Common myeloid progenitor, CD34-positive (primary cell): ENCODE measurements at regions not wholly inside any gene's neighbourhood (a gene's known extent, or its start where the extent isn't known, plus 50 kb on each side); places are given as distances from the start of the nearest gene placed in this dataset.

ENCODE experiments used
- CTCF ChIA-PET: fragments of 350-600 bp; sonication (Branson Sonifier 250); formaldehyde crosslinking; loops from one replicate; lab custom pipeline; 2021; ENCODE audit warnings: antibody characterized with exemption; lab: Charles Lee
- POLR2A ChIA-PET: fragments of 350-600 bp; sonication (Branson Sonifier 250); formaldehyde crosslinking; loops from one replicate; lab custom pipeline; 2021; ENCODE audit warnings: antibody characterized with exemption; lab: Charles Lee
- DNase-seq, 3 donors: peaks; one replicate each; pipeline versions ENCODE4 v3.0.0 to v3.0.0-alpha.2; 2013
- H3K27ac ChIP-seq, 2 experiments: 1 replicate in 1 of 2; 2 replicates in 1 of 2; pipeline ENCODE4 v1.7.0; 2013; ENCODE audit warnings: inconsistent platforms in 2 of 2, low read length in 2 of 2, mild to moderate bottlenecking in 2 of 2, low read depth in 1 of 2, moderate library complexity in 1 of 2; ENCODE audit not compliant: severe bottlenecking in 2 of 2, insufficient read depth in 1 of 2, poor library complexity in 1 of 2
- H3K27me3 ChIP-seq, 5 experiments: replicated peaks in 2 of 5; 1 replicate in 3 of 5; 2 replicates in 2 of 5; pipeline versions ENCODE4 v1.6.1 to v1.7.0; 2013; ENCODE audit warnings: low read length in 4 of 5, mild to moderate bottlenecking in 2 of 5, moderate library complexity in 2 of 5, inconsistent platforms in 1 of 5; ENCODE audit not compliant: insufficient read depth in 5 of 5, control insufficient read depth in 4 of 5
- H3K36me3 ChIP-seq, 4 experiments: 1 replicate in 2 of 4; 2 replicates in 2 of 4; pipeline versions ENCODE4 v1.6.1 to v1.7.0; 2013; ENCODE audit warnings: low read length in 3 of 4, control low read depth in 1 of 4, mild to moderate bottlenecking in 1 of 4; ENCODE audit not compliant: control insufficient read depth in 4 of 4, insufficient read depth in 4 of 4
- H3K4me1 ChIP-seq, 4 experiments: 1 replicate in 3 of 4; 2 replicates in 1 of 4; pipeline versions ENCODE4 v1.6.1 to v1.7.1; 2013; ENCODE audit warnings: low read length in 3 of 4, mild to moderate bottlenecking in 3 of 4, control low read depth in 1 of 4, inconsistent platforms in 1 of 4, moderate library complexity in 1 of 4; ENCODE audit not compliant: control insufficient read depth in 4 of 4, insufficient read depth in 4 of 4; ENCODE audit errors: control extremely low read depth in 1 of 4
- H3K4me3 ChIP-seq, 7 experiments: 1 replicate in 4 of 7; 2 replicates in 3 of 7; pipeline versions ENCODE4 v1.5.1 to v1.7.0; 2013; ENCODE audit warnings: mild to moderate bottlenecking in 7 of 7, low read length in 6 of 7, moderate library complexity in 6 of 7, inconsistent platforms in 2 of 7, low read depth in 2 of 7, control low read depth in 1 of 7; ENCODE audit not compliant: insufficient read depth in 4 of 7, control insufficient read depth in 1 of 7; ENCODE audit errors: extremely low read depth in 1 of 7
- H3K9me3 ChIP-seq, 5 experiments: 1 replicate in 4 of 5; 2 replicates in 1 of 5; pipeline versions ENCODE4 v1.6.1 to v1.7.1; 2013; ENCODE audit warnings: low read length in 4 of 5, mild to moderate bottlenecking in 2 of 5, inconsistent platforms in 1 of 5, low read depth in 1 of 5, moderate library complexity in 1 of 5; ENCODE audit not compliant: control insufficient read depth in 4 of 5, insufficient read depth in 2 of 5; ENCODE audit errors: control extremely low read depth in 1 of 5
- WGBS: methylation state at CpG from one replicate; pipeline ENCODE4 v1.1.5; 2013; ENCODE audit not compliant: insufficient coverage; 5-methylcytosine and 5-hydroxymethylcytosine counted together

- Histone ChIP-seq H3K9me3 (no peaks in the 10 kb centered on the region), H3K4me1 (no peaks in the 10 kb centered on the region), H3K4me3 (no peak overlapping the region), H3K27ac (no peak overlapping the region), H3K36me3 (no peaks in the 10 kb centered on the region), H3K27me3 (no peaks in the 10 kb centered on the region)
- POLR2A ChIA-PET, result no interaction called here
- DNase-seq, result no peak
- 86% methylated on average over 1 of the region's 1 CpG for WGBS
- CTCF ChIA-PET, result no interaction called here
These were observed 623.1 kb downstream of the TSN start for GRCh38 chr2:122378521-122378920.

- DNase-seq, result no peak
- ChIA-PET POLR2A (no interaction called here), CTCF (no interaction called here)
- Histone ChIP-seq H3K36me3 (no peaks in the 10 kb centered on the region), H3K27ac (no peak overlapping the region), H3K4me3 (no peak overlapping the region), H3K9me3 (peaks cover 1 to 16% (median 8%) of the 10 kb centered on the region in 5 experiments), H3K27me3 (no peaks in the 10 kb centered on the region), H3K4me1 (no peaks in the 10 kb centered on the region)
- 100% methylated on average over 2 of the region's 4 CpGs for WGBS
These were observed 629.4 kb downstream of the TSN start for GRCh38 chr2:122384768-122385333.

- Histone ChIP-seq H3K36me3 (no peaks in the 10 kb centered on the region), H3K4me1 (no peaks in the 10 kb centered on the region), H3K27me3 (no peaks in the 10 kb centered on the region), H3K4me3 (no peak overlapping the region), H3K27ac (no peak overlapping the region), H3K9me3 (peaks cover 1 to 16% (median 8%) of the 10 kb centered on the region in 5 experiments)
- WGBS, result 100% methylated on average over 3 of the region's 3 CpGs
- POLR2A ChIA-PET, result no interaction called here
- DNase-seq, result no peak
- CTCF ChIA-PET, result no interaction called here
These were observed 632.8 kb downstream of the TSN start for GRCh38 chr2:122388208-122388607.

GRCh38 chr2:122389694-122390093, 634.2 kb downstream of the TSN start:
- 90% methylated on average over 4 of the region's 4 CpGs for WGBS
- DNase-seq, result no peak
- CTCF ChIA-PET, result no interaction called here
- H3K36me3 ChIP-seq, result no peaks in the 10 kb centered on the region
- no peaks in the 10 kb centered on the region for H3K4me1 ChIP-seq
- H3K4me3 ChIP-seq, result no peak overlapping the region
- no peak overlapping the region for H3K27ac ChIP-seq
- peaks cover 1 to 16% (median 8%) of the 10 kb centered on the region in 5 experiments for H3K9me3 ChIP-seq
- POLR2A ChIA-PET, result no interaction called here
- H3K27me3 ChIP-seq, result no peaks in the 10 kb centered on the region

- peaks cover 1 to 16% (median 8%) of the 10 kb centered on the region in 5 experiments for H3K9me3 ChIP-seq
- CTCF ChIA-PET, result no interaction called here
- no peak overlapping the region for H3K4me3 ChIP-seq
- H3K36me3 ChIP-seq, result no peaks in the 10 kb centered on the region
- no peaks in the 10 kb centered on the region for H3K27me3 ChIP-seq
- H3K27ac ChIP-seq, result no peak overlapping the region
- POLR2A ChIA-PET, result no interaction called here
- H3K4me1 ChIP-seq, result no peaks in the 10 kb centered on the region
- no CpG with 5 or more reads among the region's 1 CpG for WGBS
- DNase-seq, result no peak
These were observed 635.0 kb downstream of the TSN start for GRCh38 chr2:122390406-122390805.

- 96% methylated on average over 3 of the region's 3 CpGs for WGBS
- Histone ChIP-seq H3K36me3 (no peaks in the 10 kb centered on the region), H3K27me3 (no peaks in the 10 kb centered on the region), H3K27ac (no peak overlapping the region), H3K9me3 (peaks cover 1 to 16% (median 8%) of the 10 kb centered on the region in 5 experiments), H3K4me3 (no peak overlapping the region), H3K4me1 (no peaks in the 10 kb centered on the region)
- CTCF ChIA-PET, result no interaction called here
- no peak for DNase-seq
- POLR2A ChIA-PET, result no interaction called here
These were observed 636.3 kb downstream of the TSN start for GRCh38 chr2:122391726-122392125.

GRCh38 chr2:122395687-122396086, 640.2 kb downstream of the TSN start:
- Histone ChIP-seq H3K9me3 (no peaks in the 10 kb centered on the region), H3K4me3 (no peak overlapping the region), H3K4me1 (no peaks in the 10 kb centered on the region), H3K36me3 (no peaks in the 10 kb centered on the region), H3K27ac (no peak overlapping the region), H3K27me3 (no peaks in the 10 kb centered on the region)
- POLR2A ChIA-PET, result no interaction called here
- DNase-seq, result no peak
- 97% methylated on average over 3 of the region's 6 CpGs for WGBS
- CTCF ChIA-PET, result no interaction called here
